BJ (cell line): ENCODE measurements at regions not wholly inside any gene's neighbourhood (a gene's known extent, or its start where the extent isn't known, plus 50 kb on each side); places are given as distances from the start of the nearest gene placed in this dataset.

Experiments used
- CTCF ChIA-PET: fragments of 350-600 bp; formaldehyde crosslinking; extraction: SDS; loops from one replicate; lab custom pipeline; 2021; ENCODE audit warnings: antibody characterized with exemption, inconsistent platforms; lab: Yijun Ruan, JAX
- POLR2A ChIA-PET: fragments of 300-600 bp; sonication (Branson Sonifier 250); formaldehyde crosslinking; extraction: SDS; loops from one replicate; lab custom pipeline; 2021; ENCODE audit warnings: antibody characterized with exemption; lab: Charles Lee
- DNase-seq: peaks from one replicate; pipeline ENCODE4 v3.0.0-alpha.2; 2011; ENCODE audit warnings: low read depth
- H3K27me3 ChIP-seq: 2 replicates; pipeline ENCODE4 v1.6.0; 2011; ENCODE audit warnings: low read length; ENCODE audit not compliant: control insufficient read depth, insufficient read depth
- H3K36me3 ChIP-seq: 2 replicates; pipeline ENCODE4 v1.5.1; 2011; ENCODE audit warnings: low read length; ENCODE audit not compliant: control insufficient read depth, insufficient read depth
- H3K4me3 ChIP-seq: 2 replicates; pipeline ENCODE4 v1.5.1; 2011; ENCODE audit warnings: low read depth, mild to moderate bottlenecking, control low read depth, low read length
- CTCF ChIP-seq: IDR thresholded peaks from 2 replicates; pipeline ENCODE4 v1.5.1; 2011; ENCODE audit warnings: low read depth, mild to moderate bottlenecking, control low read depth, inconsistent platforms, low read length, moderate library complexity; ENCODE audit not compliant: insufficient read depth

GRCh38 chr12:59131462-59131861 lies 211.2 kb upstream of the LRIG3 start:
- no peak for TF ChIP-seq CTCF
- Histone ChIP-seq H3K36me3 (no peaks in the 10 kb centered on the region), H3K4me3 (no peak overlapping the region), H3K27me3 (no peaks in the 10 kb centered on the region)
- DNase-seq: no peak
- CTCF ChIA-PET: interaction anchor here (0.7 to 1.3 kb wide), 4 partner anchors 11 to 1148 kb away, joined by 3 to 7 read pairs (median 4); no protein-coding TSS in a partner anchor
- POLR2A ChIA-PET: interaction anchor here (0.7 kb wide), 1 partner anchor 9 kb away, joined by 4 read pairs; no protein-coding TSS in a partner anchor

- no peak for DNase-seq
- no peak for TF ChIP-seq CTCF
- H3K36me3 ChIP-seq: no peaks in the 10 kb centered on the region
- CTCF ChIA-PET: interaction anchor here (1.0 kb wide), 1 partner anchor 28 kb away, joined by 3 read pairs; no protein-coding TSS in a partner anchor
- no peaks in the 10 kb centered on the region for H3K27me3 ChIP-seq
- POLR2A ChIA-PET: interaction anchor here (0.6 kb wide), 1 partner anchor 9 kb away, joined by 4 read pairs; no protein-coding TSS in a partner anchor
- H3K4me3 ChIP-seq: no peak overlapping the region
Measured at GRCh38 chr12:59122784-59123183, 202.5 kb upstream of the LRIG3 start.

- no peaks in the 10 kb centered on the region for H3K27me3 ChIP-seq
- no peak for DNase-seq
- ChIA-PET CTCF (no interaction called here), POLR2A (no interaction called here)
- no peaks in the 10 kb centered on the region for H3K36me3 ChIP-seq
- no peak overlapping the region for H3K4me3 ChIP-seq
- TF ChIP-seq CTCF: no peak
Measured at GRCh38 chr12:59121451-59121850, 201.1 kb upstream of the LRIG3 start.

GRCh38 chr12:59119676-59120075 lies 199.4 kb upstream of the LRIG3 start:
- POLR2A ChIA-PET: no interaction called here
- no peaks in the 10 kb centered on the region for H3K36me3 ChIP-seq
- CTCF ChIA-PET: interaction anchor here (0.8 to 1.0 kb wide), 3 partner anchors 9 to 45 kb away, joined by 3 to 7 read pairs (median 3); no protein-coding TSS in a partner anchor
- no peaks in the 10 kb centered on the region for H3K27me3 ChIP-seq
- H3K4me3 ChIP-seq: no peak overlapping the region
- no peak for TF ChIP-seq CTCF
- no peak for DNase-seq

GRCh38 chr12:59118356-59118755 lies 198.1 kb upstream of the LRIG3 start:
- H3K36me3 ChIP-seq: no peaks in the 10 kb centered on the region
- POLR2A ChIA-PET: no interaction called here
- H3K27me3 ChIP-seq: no peaks in the 10 kb centered on the region
- no peak overlapping the region for H3K4me3 ChIP-seq
- CTCF ChIA-PET: interaction anchor here (0.7 to 1.2 kb wide), 2 partner anchors 32 to 1452 kb away, joined by 3 to 4 read pairs; no protein-coding TSS in a partner anchor
- TF ChIP-seq CTCF: no peak
- no peak for DNase-seq
